ENCODE measurements at regions not wholly inside any gene's neighbourhood (a gene's known extent, or its start where the extent isn't known, plus 50 kb on each side); places are given as distances from the start of the nearest gene placed in this dataset.

- no peak for DNase-seq (ENCODE audit: low read depth)
These were observed 258.2 kb upstream of the TNRC6C start for GRCh38 chr17:77700165-77700881.

- no peak for DNase-seq (ENCODE audit: low read depth)
These were observed 256.5 kb upstream of the TNRC6C start for GRCh38 chr17:77701996-77702395.

DNA sequence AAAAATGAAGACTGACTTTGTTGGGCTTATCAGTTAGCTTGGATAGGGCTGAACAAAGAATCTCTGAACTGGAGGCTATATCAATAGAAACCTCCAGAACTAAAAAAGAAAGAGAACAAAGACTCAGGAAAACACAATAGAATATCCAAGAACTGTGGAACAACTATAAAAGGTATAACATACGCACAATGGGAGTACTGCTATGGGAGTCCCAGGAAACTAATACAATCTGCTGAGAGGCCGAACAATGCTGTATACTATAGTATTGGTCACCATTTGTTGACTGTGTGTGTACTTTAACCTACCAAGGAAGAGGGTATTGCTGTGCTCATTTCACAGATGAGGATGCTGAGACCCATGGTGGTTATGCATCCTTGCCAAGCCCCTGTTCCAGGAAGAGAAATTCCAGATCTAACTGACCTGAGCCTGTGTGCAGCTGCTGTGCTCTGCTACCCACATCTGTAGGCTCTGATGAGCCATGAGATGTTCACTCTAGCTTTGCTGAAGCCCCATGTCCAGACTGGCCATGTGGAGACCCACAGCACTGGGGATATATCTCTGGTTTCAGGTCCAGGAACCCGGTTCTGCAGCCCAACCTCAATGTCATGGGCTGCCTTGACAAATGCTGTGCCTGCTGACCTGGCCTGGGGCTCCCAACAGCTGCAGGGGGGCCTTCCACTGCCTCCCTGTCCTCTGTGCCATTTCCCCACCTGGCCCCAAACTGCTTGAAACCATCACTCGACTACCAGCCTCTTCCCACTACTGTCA, 254.3 kb upstream of the TNRC6C start:
- DNase-seq (ENCODE audit: low read depth): no peak

DNA sequence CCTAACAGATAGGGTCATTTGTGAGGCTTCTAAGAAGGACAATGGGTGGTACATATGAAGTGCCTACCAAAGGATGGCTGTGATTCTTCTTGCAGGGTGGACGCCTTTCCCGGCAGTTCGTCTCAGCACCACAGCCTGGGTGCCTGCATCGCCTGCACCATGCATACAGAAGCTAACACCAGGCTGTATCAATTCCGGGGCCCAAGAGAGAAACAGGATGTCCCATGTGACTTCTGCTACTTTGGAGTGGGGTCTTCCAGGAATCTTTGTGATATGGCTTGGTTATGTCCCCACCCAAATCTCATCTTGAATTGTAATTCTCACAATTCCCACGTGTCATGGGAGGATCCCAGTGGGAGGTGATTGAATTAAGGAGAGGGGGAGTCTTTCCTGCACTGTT, 251.6 kb upstream of the TNRC6C start:
- no peak for DNase-seq (ENCODE audit: low read depth)

- DNase-seq (ENCODE audit: low read depth): no peak
These were observed 251.0 kb upstream of the TNRC6C start for GRCh38 chr17:77707546-77707945.

- DNase-seq (ENCODE audit: low read depth): no peak
These were observed 250.5 kb upstream of the TNRC6C start for GRCh38 chr17:77708049-77708448.

GRCh38 chr17:77708936-77709335, 249.6 kb upstream of the TNRC6C start:
- no peak for DNase-seq (ENCODE audit: low read depth)

- no peak for DNase-seq (ENCODE audit: low read depth)
These were observed 248.9 kb upstream of the TNRC6C start for GRCh38 chr17:77709594-77709993.

DNA sequence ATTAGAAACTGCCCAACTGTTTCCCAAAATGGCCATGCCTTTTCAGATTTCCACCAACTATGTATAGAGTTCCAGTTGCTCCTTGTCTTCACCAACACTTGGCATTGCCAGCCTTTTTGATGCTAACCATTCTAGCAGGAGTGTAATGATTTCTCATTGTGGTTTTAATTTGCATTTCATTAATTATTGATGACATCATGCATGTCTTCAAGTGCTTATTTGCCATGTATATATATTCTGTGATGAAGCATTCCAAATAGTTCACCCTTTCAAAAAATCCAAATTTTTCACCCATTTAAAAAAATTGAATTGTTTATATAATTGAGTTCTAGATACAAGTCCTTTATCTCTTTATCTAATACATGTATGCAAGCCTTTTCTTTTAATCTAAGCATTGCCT, 245.9 kb upstream of the TNRC6C start:
- DNase-seq (ENCODE audit: low read depth): no peak

GRCh38 chr17:77716289-77716926, 242.1 kb upstream of the TNRC6C start:
- no peak for DNase-seq (ENCODE audit: low read depth)

DNA sequence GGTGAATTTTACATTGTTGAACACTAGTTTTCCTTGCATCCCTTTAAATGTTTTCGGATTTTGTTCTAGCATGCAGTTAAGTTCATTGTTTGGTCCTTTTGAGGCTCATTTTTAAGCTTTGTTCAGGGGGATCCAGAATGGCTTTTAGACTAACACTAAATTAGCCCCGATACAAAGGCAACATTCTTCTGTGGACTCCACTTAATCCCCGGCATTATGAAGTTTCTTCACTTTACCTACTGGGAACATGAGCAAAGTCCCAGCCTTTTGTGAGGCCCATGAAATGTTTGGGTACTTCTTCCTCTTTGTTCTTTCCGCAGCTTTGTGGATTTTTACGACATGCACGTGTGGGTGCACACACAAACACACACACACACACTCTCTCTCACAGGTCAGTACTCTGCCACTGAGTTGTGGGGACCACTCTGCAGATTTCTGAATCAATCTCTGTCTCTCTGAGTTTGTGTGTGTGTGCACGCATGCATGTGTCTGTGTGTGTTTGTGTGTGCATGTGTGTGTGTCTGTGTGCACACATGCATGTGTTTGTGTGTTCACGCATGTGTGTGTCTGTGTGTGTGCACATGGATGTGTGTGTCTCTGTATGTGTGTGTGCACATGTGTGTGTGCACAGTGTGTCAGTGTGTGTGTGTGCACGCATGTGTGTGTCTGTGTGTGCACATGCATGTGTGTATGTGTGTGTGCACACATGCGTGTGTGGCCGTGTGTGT, 240.4 kb upstream of the TNRC6C start:
- no peak for DNase-seq (ENCODE audit: low read depth)

DNA sequence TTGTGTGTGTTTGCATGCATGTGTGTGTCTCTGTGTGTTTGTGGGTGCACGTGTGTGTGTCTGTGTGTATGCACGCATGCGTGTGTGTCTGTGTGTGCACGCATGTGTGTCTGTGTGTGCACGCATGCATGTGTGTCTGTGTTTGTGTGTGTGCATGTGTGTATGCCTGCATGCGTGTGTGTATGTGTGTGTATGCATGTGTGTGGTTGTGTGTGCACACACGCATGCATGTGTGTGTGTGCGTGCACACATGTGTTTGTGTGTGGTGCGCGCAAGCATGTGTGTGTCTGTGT, 239.9 kb upstream of the TNRC6C start:
- DNase-seq (ENCODE audit: low read depth): no peak

DNA sequence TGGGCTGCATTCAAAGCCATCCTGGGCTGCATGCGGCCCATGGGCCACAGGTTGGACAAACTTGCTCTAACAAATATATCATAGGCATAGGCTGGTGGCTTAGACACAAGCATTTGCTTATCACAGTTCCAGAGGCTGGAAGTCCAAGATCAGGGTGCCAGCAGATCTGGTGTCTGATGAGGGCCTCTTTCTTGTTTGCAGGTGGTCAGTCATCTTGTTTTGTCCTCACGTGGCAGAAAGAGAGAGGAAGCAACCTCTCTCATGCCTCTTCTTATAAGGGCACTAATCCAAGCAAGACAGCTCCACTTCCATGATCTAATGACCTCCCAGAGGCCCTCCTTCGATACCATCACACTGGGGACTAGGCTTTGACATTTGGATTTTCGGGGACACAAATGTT, 238.7 kb upstream of the TNRC6C start:
- no peak for DNase-seq (ENCODE audit: low read depth)

DNA sequence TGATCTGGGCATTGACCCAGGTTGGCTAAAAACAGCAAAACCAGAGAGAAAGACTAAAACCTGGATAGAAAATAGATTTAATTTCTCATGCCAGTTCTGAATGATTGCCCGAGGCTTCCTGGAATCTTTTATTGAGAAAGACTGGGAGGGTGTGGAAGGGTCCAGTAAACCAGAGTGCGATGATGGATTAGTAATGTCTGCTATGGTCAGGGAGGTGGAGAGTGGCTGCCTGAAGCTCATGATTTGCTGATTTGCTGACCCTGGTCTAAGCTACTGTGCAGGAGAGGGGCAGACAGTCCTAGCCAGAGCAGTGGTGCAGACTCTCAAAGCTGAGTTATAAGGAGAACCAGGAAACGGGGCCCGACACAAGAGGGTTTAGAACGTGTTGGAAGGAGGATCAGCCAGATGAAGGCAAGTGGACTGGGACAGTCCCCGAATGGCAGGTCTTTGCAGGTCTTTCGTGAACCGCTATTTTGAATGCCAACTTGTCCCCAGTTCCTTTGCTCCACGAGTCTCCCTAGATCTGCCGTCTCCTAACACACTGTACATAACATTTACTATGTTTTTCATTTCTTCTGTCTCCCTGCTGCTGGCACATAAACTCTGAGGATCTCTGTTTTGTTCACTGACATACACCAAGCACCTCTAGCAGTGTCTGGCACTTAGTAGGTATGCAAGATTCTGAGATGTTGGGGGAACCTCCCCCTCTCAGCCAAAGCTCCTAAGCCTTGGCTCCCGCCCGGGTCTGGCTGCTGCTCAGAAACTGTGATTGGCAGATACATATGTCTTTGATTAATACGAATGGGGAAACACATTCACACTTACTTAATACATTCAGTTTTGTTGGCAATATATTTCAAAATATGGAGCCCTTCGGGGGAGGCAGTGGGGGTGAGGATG, 237.3 kb upstream of the TNRC6C start:
- DNase-seq (ENCODE audit: low read depth): no peak

DNA sequence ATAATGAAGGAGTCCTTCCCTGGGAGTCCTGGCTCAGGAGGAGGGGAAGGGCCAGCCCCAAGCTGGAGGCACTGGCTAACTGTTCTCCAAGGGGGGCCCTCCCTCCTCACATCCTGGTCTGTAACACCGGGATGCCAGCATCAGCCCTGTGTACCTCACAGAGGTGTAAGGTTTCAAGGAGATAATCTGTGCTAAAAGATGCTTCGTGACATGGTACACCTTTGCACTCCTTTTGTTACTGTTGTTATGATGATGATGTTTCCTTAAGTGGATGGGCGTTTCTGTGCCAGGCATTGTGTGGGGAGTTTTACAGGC, 236.7 kb upstream of the TNRC6C start:
- no peak for DNase-seq (ENCODE audit: low read depth)

DNA sequence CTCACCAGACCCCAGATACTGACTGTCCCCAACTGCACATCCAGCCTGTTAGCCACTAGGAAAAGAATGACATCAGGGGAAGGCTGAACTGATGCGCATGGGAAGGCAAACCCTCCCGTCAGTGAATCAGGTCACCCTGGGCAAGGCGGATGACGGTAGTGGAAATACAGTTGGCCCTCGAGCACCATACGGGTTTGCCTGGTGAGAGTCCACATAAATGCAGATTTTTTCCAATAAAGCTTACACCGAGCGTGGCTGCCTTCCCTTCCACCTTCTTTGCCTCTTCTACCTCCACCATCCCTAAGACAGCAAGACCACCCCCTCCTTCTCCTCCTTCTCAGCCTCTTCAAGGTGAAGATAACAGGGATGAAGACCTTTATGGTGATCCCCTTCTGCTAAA, 236.1 kb upstream of the TNRC6C start:
- no peak for DNase-seq (ENCODE audit: low read depth)

GRCh38 chr17:77723071-77723908, 235.2 kb upstream of the TNRC6C start:
- no peak for DNase-seq (ENCODE audit: low read depth)

GRCh38 chr17:77723909-77724875, 234.3 kb upstream of the TNRC6C start:
- no peak for DNase-seq (ENCODE audit: low read depth)

GRCh38 chr17:77724876-77725615, 233.5 kb upstream of the TNRC6C start:
- no peak for DNase-seq (ENCODE audit: low read depth)

Data from T follicular helper cell (primary cell).